K562 (cell line): ENCODE measurements at regions not wholly inside any gene's neighbourhood (a gene's known extent, or its start where the extent isn't known, plus 50 kb on each side); places are given as distances from the start of the nearest gene placed in this dataset.

Experiments
- ATAC-seq: fragments of 200-7000 bp; cut with Tn5 transposase; 3 replicates; pipeline ENCODE4 v1.9.1; 2020; ENCODE audit warnings: moderate library complexity
- BruUV-seq: library from RNA; stranded (reverse); fragments of 400-500 nt; replicated peaks from 2 replicates; lab custom pipeline; 2021; lab: Mats Ljungman, UMichigan
- CTCF ChIA-PET: fragments of 300-600 bp; formaldehyde crosslinking; extraction: SDS; loops from one replicate; lab custom pipeline; 2021; ENCODE audit warnings: low intra/inter-chr PET ratio; lab: Yijun Ruan, JAX
- POLR2A ChIA-PET: fragments of 300-600, 350-650 bp; sonication (Branson Sonifier 250); formaldehyde crosslinking; extraction: SDS; loops from one replicate; lab custom pipeline; 2021; ENCODE audit warnings: antibody characterized with exemption, inconsistent platforms; lab: Yijun Ruan, JAX
- DNase-seq, 4 experiments: peaks; one replicate each; pipeline versions ENCODE4 v3.0.0 to v3.0.0-alpha.2; 2011 to 2018; ENCODE audit warnings: low spot score in 3 of 4, mixed read lengths in 3 of 4; ENCODE audit errors: extremely low read depth in 1 of 4
- FAIRE-seq: peaks from 2 replicates; lab custom pipeline; 2011; peaks lifted over from hg19 to GRCh38; lab: Jason Lieb, UNC
- H2AFZ ChIP-seq: 2 replicates; pipeline ENCODE4 v1.6.0; 2011; ENCODE audit warnings: low read depth, low read length, control low read depth, inconsistent platforms
- H3K27ac ChIP-seq: fragments of 200-600 bp; 3 replicates; pipeline ENCODE4 v1.8.0; 2011; ENCODE audit warnings: low read depth, mild to moderate bottlenecking, control low read depth, inconsistent platforms, low read length, moderate library complexity, mixed read lengths; ENCODE audit errors: extremely low read depth
- H3K27me3 ChIP-seq, 2 experiments: fragments of 300-600 bp in 1 of 2; 2 replicates in 1 of 2; 3 replicates in 1 of 2; pipeline versions ENCODE4 v1.6.0 to v1.8.0; 2011; ENCODE audit warnings: inconsistent platforms in 2 of 2, low read length in 2 of 2, mild to moderate bottlenecking in 1 of 2, mixed read lengths in 1 of 2, moderate library complexity in 1 of 2; ENCODE audit not compliant: control insufficient read depth in 2 of 2, insufficient read depth in 2 of 2
- H3K36me3 ChIP-seq: fragments of 300-600 bp; 3 replicates; pipeline ENCODE4 v1.8.0; 2011; ENCODE audit warnings: mild to moderate bottlenecking, low read length, inconsistent platforms; ENCODE audit not compliant: control insufficient read depth, insufficient read depth
- H3K4me1 ChIP-seq, 2 experiments: fragments of 200-600 bp in 1 of 2; replicated peaks in 1 of 2; 2 replicates in 1 of 2; 3 replicates in 1 of 2; pipeline versions ENCODE4 v1.5.1 to v1.8.0; 2011; ENCODE audit warnings: inconsistent platforms in 2 of 2, low read length in 2 of 2, mild to moderate bottlenecking in 1 of 2, mixed read lengths in 1 of 2, moderate library complexity in 1 of 2; ENCODE audit not compliant: control insufficient read depth in 2 of 2, insufficient read depth in 2 of 2
- H3K4me2 ChIP-seq: 2 replicates; pipeline ENCODE4 v1.6.1; 2011; ENCODE audit warnings: low read length, control low read depth, inconsistent platforms, mixed read lengths; ENCODE audit not compliant: insufficient read depth
- H3K4me3 ChIP-seq: fragments of 200-600 bp; sonication (generic), shearing (Covaris generic); 2 replicates; pipeline ENCODE4 v1.5.1; 2016; ENCODE audit warnings: control low read depth, inconsistent platforms
- H3K79me2 ChIP-seq: fragments of 200-600 bp; 3 replicates; pipeline ENCODE4 v1.8.0; 2011; ENCODE audit warnings: low read length, inconsistent platforms; ENCODE audit not compliant: control insufficient read depth, insufficient read depth
- H3K9ac ChIP-seq, 2 experiments: 2 replicates each; pipeline versions ENCODE4 v1.6.0 to v1.6.1; 2011; ENCODE audit warnings: low read depth in 2 of 2, low read length in 2 of 2, control low read depth in 1 of 2, inconsistent platforms in 1 of 2, mild to moderate bottlenecking in 1 of 2, mixed read lengths in 1 of 2; ENCODE audit not compliant: insufficient read depth in 1 of 2
- H3K9me1 ChIP-seq: one replicate; pipeline ENCODE4 v1.6.0; 2011; ENCODE audit warnings: inconsistent platforms, mild to moderate bottlenecking, low read length, moderate library complexity; ENCODE audit not compliant: control insufficient read depth, insufficient read depth
- H3K9me3 ChIP-seq: replicated peaks from 2 replicates; pipeline ENCODE4 v1.5.1; 2011; ENCODE audit warnings: low read depth, low read length, inconsistent platforms; ENCODE audit not compliant: control insufficient read depth, insufficient read depth
- H4K20me1 ChIP-seq: replicated peaks from 2 replicates; pipeline ENCODE4 v1.6.1; 2011; ENCODE audit warnings: low read length, inconsistent platforms, mixed read lengths; ENCODE audit not compliant: control insufficient read depth, insufficient read depth
- ATF7 ChIP-seq: fragments of 450-650 bp; IDR thresholded peaks from 2 replicates; pipeline ENCODE4 v1.7.1; 2014; ENCODE audit warnings: mild to moderate bottlenecking, moderate library complexity
- HEY1 ChIP-seq: fragments of 250-450 bp; sonication (Bioruptor Pico); IDR thresholded peaks from 2 replicates; pipeline ENCODE4 v1.5.0; 2020; ENCODE audit warnings: mild to moderate bottlenecking, moderate library complexity, borderline replicate concordance
- MAFF ChIP-seq: IDR thresholded peaks from 2 replicates; pipeline ENCODE4 v1.6.1; 2012; ENCODE audit warnings: low read length, improper control_type of control experiment
- MAZ ChIP-seq, 2 experiments: fragments of 450-650 bp in 1 of 2; sonication (generic) in 1 of 2; formaldehyde crosslinking; IDR thresholded peaks in 1 of 2; conservative IDR thresholded peaks in 1 of 2; 2 replicates each; pipeline versions ENCODE4 v1.4.0 to v1.5.0; 2020; ENCODE audit warnings: mild to moderate bottlenecking in 1 of 2, missing genetic modification reagents in 1 of 2
- PCBP2 ChIP-seq: fragments of 200-400 bp; formaldehyde crosslinking; IDR thresholded peaks from 2 replicates; pipeline ENCODE4 v1.6.1; 2018; ENCODE audit warnings: low read length, low read depth, mild to moderate bottlenecking, moderate library complexity; ENCODE audit not compliant: poor library complexity, severe bottlenecking
- YY1 ChIP-seq, 3 experiments: IDR thresholded peaks; 2 replicates each; pipeline ENCODE4 v1.6.1; 2011; ENCODE audit warnings: low read length in 2 of 3, mild to moderate bottlenecking in 2 of 3, moderate library complexity in 2 of 3, borderline replicate concordance in 1 of 3, control low read depth in 1 of 3, low read depth in 1 of 3; ENCODE audit not compliant: insufficient read depth in 3 of 3, insufficient replicate concordance in 2 of 3, control insufficient read depth in 1 of 3, insufficient read length in 1 of 3; ENCODE audit errors: extremely low read depth in 1 of 3
- ZNF133 ChIP-seq: fragments of 250-450 bp; sonication (Bioruptor Pico); IDR thresholded peaks from 2 replicates; pipeline ENCODE4 v1.4.0; 2020; ENCODE audit warnings: mild to moderate bottlenecking
- ZNF584 ChIP-seq: fragments of 200-800 bp; sonication (Bioruptor generic); IDR thresholded peaks from 2 replicates; pipeline ENCODE4 v1.6.1; 2016; ENCODE audit warnings: low read depth, mild to moderate bottlenecking, missing genetic modification characterization, missing compliant biosample characterization
- ZNF830 ChIP-seq: fragments of 250-450 bp; sonication (Bioruptor Pico); IDR thresholded peaks from 2 replicates; pipeline ENCODE4 v1.5.0; 2021; ENCODE audit warnings: mild to moderate bottlenecking
- WGBS: fragments of 100-300 bp; shearing (Covaris generic); methylation state at CpG from one replicate; pipeline ENCODE4 v1.1.6; 2016; ENCODE audit warnings: low coverage, mixed read lengths; ENCODE audit not compliant: insufficient coverage; ENCODE audit errors: missing lambda C conversion rate; 5-methylcytosine and 5-hydroxymethylcytosine counted together
- in situ Hi-C: fragments of 300-500 bp; cut with MboI; formaldehyde crosslinking; loops from 4 replicates; pipeline ENCODE4 v1.15.0; 2018; ENCODE audit warnings: inconsistent platforms, mixed read lengths
- intact Hi-C: fragments of 100-400 bp; cut with micrococcal nuclease; formaldehyde crosslinking; loops from 2 replicates; pipeline ENCODE4 v1.14.2; 2022
- TF ChIP-seq, protein P1 (sequence below): fragments of 250-450 bp; sonication (Bioruptor Pico); IDR thresholded peaks from 2 replicates; pipeline ENCODE4 v1.5.0; 2021; ENCODE audit warnings: mild to moderate bottlenecking, borderline replicate concordance
- TF ChIP-seq, protein P2 (sequence below), 2 experiments: IDR thresholded peaks in 1 of 2; conservative IDR thresholded peaks in 1 of 2; 2 replicates each; pipeline ENCODE4 v1.6.1; 2016; ENCODE audit warnings: low read depth in 2 of 2, mild to moderate bottlenecking in 1 of 2, missing compliant biosample characterization in 1 of 2, missing genetic modification characterization in 1 of 2, moderate library complexity in 1 of 2

DNA sequence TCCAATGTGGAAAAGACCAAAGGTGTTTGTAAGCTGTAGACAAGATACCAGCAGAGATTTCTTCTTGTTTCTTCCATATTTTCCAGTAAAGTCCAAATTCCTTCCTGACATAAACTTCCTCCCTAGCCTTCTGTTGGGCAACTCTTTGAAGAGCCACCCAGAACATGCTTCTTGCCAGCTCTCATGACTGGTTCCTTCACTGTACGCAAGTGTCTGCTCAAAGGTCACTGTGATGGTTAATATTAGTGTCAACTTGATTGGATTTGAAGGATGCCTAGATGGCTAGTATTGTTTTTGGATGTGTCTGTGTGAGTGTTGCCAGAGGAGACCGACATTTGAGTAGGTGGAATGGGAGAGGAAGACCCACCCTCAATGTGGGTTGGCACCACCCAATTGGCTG lies 416.6 kb upstream of the RUNX1 start:
- TF ChIP-seq ZNF830 (CRISPR knock-in tag) (no peak), ATF7 (no peak), HEY1 (CRISPR knock-in tag) (no peak), PCBP2 (no peak), ZNF584 (CRISPR knock-in tag) (no peak), YY1 (IDR thresholded peaks at IDR 0.05; ENCODE audit: borderline replicate concordance in 1 of 3, control insufficient read depth in 1 of 3, extremely low read depth in 1 of 3, insufficient read depth in 3 of 3, insufficient read length in 1 of 3, insufficient replicate concordance in 2 of 3, low read depth in 1 of 3, low read length in 2 of 3) (no peak), ZNF133 (CRISPR knock-in tag) (no peak), MAZ (CRISPR knock-in tag; conservative IDR thresholded peaks at IDR 0.05 in 1 of 2, IDR thresholded peaks at IDR 0.05 in 1 of 2) (no peak), MAFF (no peak)
- TF ChIP-seq, protein P1, sequence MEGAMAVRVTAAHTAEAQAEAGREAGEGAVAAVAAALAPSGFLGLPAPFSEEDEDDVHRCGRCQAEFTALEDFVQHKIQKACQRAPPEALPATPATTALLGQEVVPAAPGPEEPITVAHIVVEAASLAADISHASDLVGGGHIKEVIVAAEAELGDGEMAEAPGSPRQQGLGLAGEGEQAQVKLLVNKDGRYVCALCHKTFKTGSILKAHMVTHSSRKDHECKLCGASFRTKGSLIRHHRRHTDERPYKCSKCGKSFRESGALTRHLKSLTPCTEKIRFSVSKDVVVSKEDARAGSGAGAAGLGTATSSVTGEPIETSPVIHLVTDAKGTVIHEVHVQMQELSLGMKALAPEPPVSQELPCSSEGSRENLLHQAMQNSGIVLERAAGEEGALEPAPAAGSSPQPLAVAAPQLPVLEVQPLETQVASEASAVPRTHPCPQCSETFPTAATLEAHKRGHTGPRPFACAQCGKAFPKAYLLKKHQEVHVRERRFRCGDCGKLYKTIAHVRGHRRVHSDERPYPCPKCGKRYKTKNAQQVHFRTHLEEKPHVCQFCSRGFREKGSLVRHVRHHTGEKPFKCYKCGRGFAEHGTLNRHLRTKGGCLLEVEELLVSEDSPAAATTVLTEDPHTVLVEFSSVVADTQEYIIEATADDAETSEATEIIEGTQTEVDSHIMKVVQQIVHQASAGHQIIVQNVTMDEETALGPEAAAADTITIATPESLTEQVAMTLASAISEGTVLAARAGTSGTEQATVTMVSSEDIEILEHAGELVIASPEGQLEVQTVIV = no peak
- TF ChIP-seq, protein P2, sequence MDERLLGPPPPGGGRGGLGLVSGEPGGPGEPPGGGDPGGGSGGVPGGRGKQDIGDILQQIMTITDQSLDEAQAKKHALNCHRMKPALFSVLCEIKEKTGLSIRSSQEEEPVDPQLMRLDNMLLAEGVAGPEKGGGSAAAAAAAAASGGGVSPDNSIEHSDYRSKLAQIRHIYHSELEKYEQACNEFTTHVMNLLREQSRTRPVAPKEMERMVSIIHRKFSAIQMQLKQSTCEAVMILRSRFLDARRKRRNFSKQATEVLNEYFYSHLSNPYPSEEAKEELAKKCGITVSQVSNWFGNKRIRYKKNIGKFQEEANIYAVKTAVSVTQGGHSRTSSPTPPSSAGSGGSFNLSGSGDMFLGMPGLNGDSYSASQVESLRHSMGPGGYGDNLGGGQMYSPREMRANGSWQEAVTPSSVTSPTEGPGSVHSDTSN (CRISPR knock-in tag; IDR thresholded peaks at IDR 0.05; ENCODE audit: low read depth) = no peak
- TF ChIP-seq, protein P2 (tag; conservative IDR thresholded peaks at IDR 0.05; ENCODE audit: low read depth) = no peak
- H3K27ac ChIP-seq = no peak overlapping the region
- H3K4me2 ChIP-seq = no peak overlapping the region
- H2AFZ ChIP-seq = no peak overlapping the region
- no peaks in the 10 kb centered on the region for H3K36me3 ChIP-seq
- intact Hi-C loops = no loop called here
- no peak overlapping the region for H3K4me3 ChIP-seq
- 60% methylated on average over 2 of the region's 2 CpGs for WGBS
- CTCF ChIA-PET = no interaction called here
- no TSS peak for BruUV-seq
- no peak for FAIRE-seq
- no peaks in the 10 kb centered on the region for H3K9me1 ChIP-seq
- no peaks in the 10 kb centered on the region for H3K79me2 ChIP-seq
- in situ Hi-C loops = no loop called here
- no peaks in the 10 kb centered on the region for H4K20me1 ChIP-seq
- no peak for ATAC-seq
- H3K27me3 ChIP-seq = no peaks in the 10 kb centered on the region
- no peak overlapping the region for H3K9ac ChIP-seq
- no peak for DNase-seq
- 0 out of 2 replicates have a peak, but pooled peaks cover 3% of the 10 kb centered on the region for H3K9me3 ChIP-seq
- H3K4me1 ChIP-seq = peaks cover 0 to 16% of the 10 kb centered on the region in 2 experiments; a peak in 3 of 5 replicates
- POLR2A ChIA-PET = no interaction called here
